ENCODE measurements at regions not wholly inside any gene's neighbourhood (a gene's known extent, or its start where the extent isn't known, plus 50 kb on each side); places are given as distances from the start of the nearest gene placed in this dataset.

DNA sequence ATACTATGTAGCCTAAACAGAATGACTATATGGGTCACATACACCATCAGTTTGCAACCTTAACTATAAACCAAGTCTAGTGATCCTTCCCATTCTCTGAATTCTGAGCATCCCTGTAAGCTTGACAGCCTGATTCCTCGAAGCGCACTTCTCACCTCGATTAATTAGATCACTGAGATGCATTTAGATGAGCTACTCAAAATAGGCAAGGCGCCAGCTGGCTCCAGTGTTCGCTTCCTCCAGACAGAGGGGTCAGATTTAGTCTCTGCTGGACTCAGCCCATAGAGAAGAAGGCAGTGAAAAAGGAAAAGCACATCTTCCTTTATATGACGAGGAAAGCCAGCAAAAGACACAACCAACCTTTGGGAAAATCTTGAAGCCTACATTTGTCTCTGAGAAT, 371.5 kb downstream of the MLLT3 start:
- no peaks in the 10 kb centered on the region for H3K36me3 ChIP-seq
- no peaks in the 10 kb centered on the region; the same call in 1 of the 2 replicates for H3K27me3 ChIP-seq
- no peak overlapping the region for H3K4me3 ChIP-seq (ENCODE audit: low read depth, low read length)
- TF ChIP-seq, protein P1, sequence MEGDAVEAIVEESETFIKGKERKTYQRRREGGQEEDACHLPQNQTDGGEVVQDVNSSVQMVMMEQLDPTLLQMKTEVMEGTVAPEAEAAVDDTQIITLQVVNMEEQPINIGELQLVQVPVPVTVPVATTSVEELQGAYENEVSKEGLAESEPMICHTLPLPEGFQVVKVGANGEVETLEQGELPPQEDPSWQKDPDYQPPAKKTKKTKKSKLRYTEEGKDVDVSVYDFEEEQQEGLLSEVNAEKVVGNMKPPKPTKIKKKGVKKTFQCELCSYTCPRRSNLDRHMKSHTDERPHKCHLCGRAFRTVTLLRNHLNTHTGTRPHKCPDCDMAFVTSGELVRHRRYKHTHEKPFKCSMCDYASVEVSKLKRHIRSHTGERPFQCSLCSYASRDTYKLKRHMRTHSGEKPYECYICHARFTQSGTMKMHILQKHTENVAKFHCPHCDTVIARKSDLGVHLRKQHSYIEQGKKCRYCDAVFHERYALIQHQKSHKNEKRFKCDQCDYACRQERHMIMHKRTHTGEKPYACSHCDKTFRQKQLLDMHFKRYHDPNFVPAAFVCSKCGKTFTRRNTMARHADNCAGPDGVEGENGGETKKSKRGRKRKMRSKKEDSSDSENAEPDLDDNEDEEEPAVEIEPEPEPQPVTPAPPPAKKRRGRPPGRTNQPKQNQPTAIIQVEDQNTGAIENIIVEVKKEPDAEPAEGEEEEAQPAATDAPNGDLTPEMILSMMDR (IDR thresholded peaks at IDR 0.05; ENCODE audit: low read depth, low read length) = no peak
- no peak for DNase-seq
- no peaks in the 10 kb centered on the region for H3K9me3 ChIP-seq
- H3K4me1 ChIP-seq = no peaks in the 10 kb centered on the region

DNA sequence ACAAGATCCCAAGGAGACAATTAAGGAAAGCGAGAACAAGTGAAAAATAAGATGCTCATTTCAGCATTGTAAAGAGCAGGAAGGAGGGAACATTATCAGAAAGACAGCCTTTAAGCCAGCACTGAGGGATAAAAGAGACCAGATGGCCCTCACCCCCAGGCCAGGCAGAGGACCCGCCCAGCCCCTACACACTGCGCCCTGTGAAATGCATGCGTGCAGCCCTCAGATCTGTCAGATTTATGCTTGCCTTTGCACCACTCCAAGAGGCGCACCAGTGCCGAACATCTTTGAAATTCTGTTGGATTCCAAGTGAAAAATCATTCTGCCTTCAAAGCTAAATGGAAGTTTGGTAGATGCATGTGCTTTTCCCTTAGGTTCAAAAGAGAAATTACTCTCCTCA, 378.0 kb downstream of the MLLT3 start:
- no peaks in the 10 kb centered on the region for H3K4me1 ChIP-seq
- peak; percentile 38 for DNase-seq
- no peaks in the 10 kb centered on the region for H3K9me3 ChIP-seq
- no peak overlapping the region for H3K4me3 ChIP-seq (ENCODE audit: low read depth, low read length)
- TF ChIP-seq, protein P1 (IDR thresholded peaks at IDR 0.05; ENCODE audit: low read depth, low read length) = no peak
- no peaks in the 10 kb centered on the region for H3K36me3 ChIP-seq
- H3K27me3 ChIP-seq = peaks cover 5% of the 10 kb centered on the region; the same call in 1 of the 2 replicates

DNA sequence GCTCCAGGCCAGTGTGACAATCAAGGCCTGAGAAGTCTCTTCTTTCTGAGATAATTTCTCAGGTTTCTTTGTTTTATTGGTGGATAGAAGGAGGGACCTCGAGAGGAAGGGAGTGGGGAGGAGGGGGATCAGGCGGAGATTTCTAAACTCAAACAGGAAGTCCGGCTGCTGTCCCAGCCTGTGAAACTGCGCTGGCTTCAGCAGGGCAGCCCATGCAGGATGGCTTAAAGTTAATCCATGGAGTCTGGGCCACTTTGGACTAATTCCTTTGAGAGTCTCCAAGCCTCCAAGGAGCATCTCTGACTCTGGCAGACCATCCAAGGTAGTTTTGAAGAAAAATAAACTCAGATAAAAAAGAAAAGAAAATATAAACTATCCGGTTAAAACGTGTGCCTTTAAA, 378.5 kb downstream of the MLLT3 start:
- Histone ChIP-seq H3K4me1 (no peaks in the 10 kb centered on the region), H3K36me3 (no peaks in the 10 kb centered on the region), H3K9me3 (no peaks in the 10 kb centered on the region), H3K4me3 (ENCODE audit: low read depth, low read length) (no peak overlapping the region), H3K27me3 (peaks cover 5% of the 10 kb centered on the region; the same call in 1 of the 2 replicates)
- no peak for DNase-seq
- TF ChIP-seq, protein P1 (IDR thresholded peaks at IDR 0.05; ENCODE audit: low read depth, low read length) = no peak

DNA sequence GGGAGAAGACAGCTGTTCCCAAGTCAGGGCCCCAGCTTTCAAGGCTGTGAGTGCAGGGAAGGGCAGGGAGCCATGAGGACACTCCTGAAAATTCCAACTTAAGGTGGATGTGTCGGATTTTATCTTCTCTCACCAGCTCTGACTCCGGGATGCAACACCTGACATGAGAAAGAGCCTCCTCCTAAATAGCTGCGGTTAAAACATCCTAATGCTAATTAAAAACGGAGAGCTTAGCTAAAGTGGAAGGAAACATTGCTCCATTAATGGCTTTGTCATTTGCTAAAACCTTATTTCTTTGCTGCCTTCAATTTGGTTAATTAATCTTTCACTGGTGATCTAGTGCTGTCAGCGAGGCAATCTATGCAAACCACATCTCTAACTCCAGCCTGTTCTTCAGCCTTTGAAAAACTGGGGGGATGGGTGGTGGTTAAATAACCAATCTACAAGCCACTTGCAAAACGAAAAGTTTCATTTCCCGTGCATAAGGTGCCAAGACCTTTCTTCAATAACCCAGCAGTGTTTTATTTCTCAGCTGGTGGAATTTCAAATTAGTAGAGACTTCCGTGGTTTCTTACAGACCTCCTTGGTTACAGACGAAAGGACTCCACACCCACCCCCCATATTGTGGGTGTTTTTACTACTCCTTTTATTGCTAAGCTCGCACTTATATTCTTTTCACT, 379.6 kb downstream of the MLLT3 start:
- no peaks in the 10 kb centered on the region for H3K36me3 ChIP-seq
- no peak overlapping the region for H3K4me3 ChIP-seq (ENCODE audit: low read depth, low read length)
- no peaks in the 10 kb centered on the region for H3K4me1 ChIP-seq
- peaks cover 5% of the 10 kb centered on the region; the same call in 1 of the 2 replicates for H3K27me3 ChIP-seq
- no peaks in the 10 kb centered on the region for H3K9me3 ChIP-seq
- DNase-seq = no peak
- TF ChIP-seq, protein P1 (IDR thresholded peaks at IDR 0.05; ENCODE audit: low read depth, low read length) = no peak

GRCh38 chr9:20240498-20240897, 381.8 kb downstream of the MLLT3 start:
- H3K9me3 ChIP-seq = no peaks in the 10 kb centered on the region
- DNase-seq = no peak
- H3K36me3 ChIP-seq = no peaks in the 10 kb centered on the region
- H3K4me1 ChIP-seq = no peaks in the 10 kb centered on the region
- H3K27me3 ChIP-seq = peaks cover 4% of the 10 kb centered on the region; the same call in 1 of the 2 replicates
- TF ChIP-seq, protein P1 (IDR thresholded peaks at IDR 0.05; ENCODE audit: low read depth, low read length) = no peak
- no peak overlapping the region for H3K4me3 ChIP-seq (ENCODE audit: low read depth, low read length)

- Histone ChIP-seq H3K27me3 (no peaks in the 10 kb centered on the region), H3K36me3 (no peaks in the 10 kb centered on the region), H3K9me3 (no peaks in the 10 kb centered on the region), H3K4me1 (no peaks in the 10 kb centered on the region), H3K4me3 (ENCODE audit: low read depth, low read length) (no peak overlapping the region)
- no peak for DNase-seq
- TF ChIP-seq, protein P1 (IDR thresholded peaks at IDR 0.05; ENCODE audit: low read depth, low read length) = no peak
Observed at GRCh38 chr9:20238921-20239320, 383.4 kb downstream of the MLLT3 start.

Data from BE2C (cell line).